ENCODE measurements at regions not wholly inside any gene's neighbourhood (a gene's known extent, or its start where the extent isn't known, plus 50 kb on each side); places are given as distances from the start of the nearest gene placed in this dataset.

- Histone ChIP-seq H4K91ac (ENCODE audit: insufficient read length, low read depth, low read length) (no peak overlapping the region), H3K23ac (ENCODE audit: insufficient read length, low read depth, low read length) (no peak overlapping the region), H4K5ac (ENCODE audit: insufficient read length, low read depth, low read length) (no peak overlapping the region), H4K8ac (replicated peaks; ENCODE audit: insufficient read length, low read depth, low read length) (no peak overlapping the region), H3K56ac (ENCODE audit: insufficient read length, low read depth, low read length) (no peak overlapping the region), H2AFZ (ENCODE audit: low read length) (no peak overlapping the region), H2BK120ac (ENCODE audit: low read depth, low read length, poor library complexity, severe bottlenecking) (no peak overlapping the region), H2BK5ac (ENCODE audit: insufficient read length, low read length) (no peak overlapping the region), H3K18ac (ENCODE audit: insufficient read length, low read depth, low read length) (no peak overlapping the region), H3K14ac (ENCODE audit: insufficient read depth, low read length) (no peak overlapping the region), H3K27ac (ENCODE audit: insufficient read length, low read depth, low read length) (no peak overlapping the region), H3K9ac (ENCODE audit: extremely low read depth, insufficient read length, low read length) (no peak overlapping the region), H2BK20ac (ENCODE audit: low read depth, low read length, poor library complexity, severe bottlenecking) (no peak overlapping the region), H3T11ph (ENCODE audit: low read length) (no peak overlapping the region), H3K79me2 (ENCODE audit: insufficient read depth, low read length) (no peaks in the 10 kb centered on the region), H3K4me2 (ENCODE audit: insufficient read depth, insufficient read length, low read length) (no peak overlapping the region), H3K27me3 (ENCODE audit: insufficient read depth, low read length) (no peaks in the 10 kb centered on the region), H2BK12ac (ENCODE audit: insufficient read length, low read depth, low read length) (no peak overlapping the region), H4K20me1 (ENCODE audit: control insufficient read depth, insufficient read depth, insufficient read length) (no peaks in the 10 kb centered on the region), H3K9me3 (ENCODE audit: control insufficient read depth, low read depth, low read length) (peaks cover 87% of the 10 kb centered on the region), H3K79me1 (ENCODE audit: insufficient read depth, low read depth, low read length, poor library complexity, severe bottlenecking) (no peaks in the 10 kb centered on the region), H2BK15ac (ENCODE audit: low read depth, low read length) (no peak overlapping the region), H3K4ac (ENCODE audit: low read depth, low read length) (no peak overlapping the region), H3K4me1 (ENCODE audit: insufficient read depth, low read length) (no peaks in the 10 kb centered on the region), H3K23me2 (ENCODE audit: insufficient read length, low read depth, low read length, poor library complexity, severe bottlenecking) (no peaks in the 10 kb centered on the region), H2AK5ac (ENCODE audit: insufficient read length, low read length) (no peak overlapping the region)
- peaks cover 90 to 96% of the 10 kb centered on the region in 2 experiments for H3K9me3 Mint-ChIP-seq
- H3K27me3 Mint-ChIP-seq (ENCODE audit: low read depth), result no peaks in the 10 kb centered on the region; the same call in none of the 2 replicates
- H3K4me1 Mint-ChIP-seq, result no peaks in the 10 kb centered on the region
- H3K36me3 Mint-ChIP-seq (ENCODE audit: insufficient read depth in 1 of 3, low read depth in 3 of 3), result peaks cover 0 to 11% (median 7%) of the 10 kb centered on the region in 3 experiments; a peak in 6 of 7 replicates
- WGBS (ENCODE audit: extremely low coverage, insufficient read length, low lambda C conversion rate), result no CpG with 5 or more reads among the region's 51 CpGs
- H3K27ac Mint-ChIP-seq, result no peak overlapping the region
- TF ChIP-seq, protein P1, sequence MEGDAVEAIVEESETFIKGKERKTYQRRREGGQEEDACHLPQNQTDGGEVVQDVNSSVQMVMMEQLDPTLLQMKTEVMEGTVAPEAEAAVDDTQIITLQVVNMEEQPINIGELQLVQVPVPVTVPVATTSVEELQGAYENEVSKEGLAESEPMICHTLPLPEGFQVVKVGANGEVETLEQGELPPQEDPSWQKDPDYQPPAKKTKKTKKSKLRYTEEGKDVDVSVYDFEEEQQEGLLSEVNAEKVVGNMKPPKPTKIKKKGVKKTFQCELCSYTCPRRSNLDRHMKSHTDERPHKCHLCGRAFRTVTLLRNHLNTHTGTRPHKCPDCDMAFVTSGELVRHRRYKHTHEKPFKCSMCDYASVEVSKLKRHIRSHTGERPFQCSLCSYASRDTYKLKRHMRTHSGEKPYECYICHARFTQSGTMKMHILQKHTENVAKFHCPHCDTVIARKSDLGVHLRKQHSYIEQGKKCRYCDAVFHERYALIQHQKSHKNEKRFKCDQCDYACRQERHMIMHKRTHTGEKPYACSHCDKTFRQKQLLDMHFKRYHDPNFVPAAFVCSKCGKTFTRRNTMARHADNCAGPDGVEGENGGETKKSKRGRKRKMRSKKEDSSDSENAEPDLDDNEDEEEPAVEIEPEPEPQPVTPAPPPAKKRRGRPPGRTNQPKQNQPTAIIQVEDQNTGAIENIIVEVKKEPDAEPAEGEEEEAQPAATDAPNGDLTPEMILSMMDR (conservative IDR thresholded peaks at IDR 0.05), result no peak
- H3K4me3 Mint-ChIP-seq, result no peak overlapping the region
- DNase-seq, result no peak
Observed at GRCh38 chr16:35506018-35506897, 2046.8 kb downstream of the TP53TG3F start.

Measured in H9 (cell line).